HG03378 (cell line): ENCODE measurements at regions not wholly inside any gene's neighbourhood (a gene's known extent, or its start where the extent isn't known, plus 50 kb on each side); places are given as distances from the start of the nearest gene placed in this dataset.
"Not testable (repeated sequence)": the region's sequence is repeated elsewhere in the genome, so short reads cannot be mapped to it uniquely, and the experiment has no call there.

ENCODE experiments used
- ATAC-seq: cut with Tn5 transposase; IDR thresholded peaks from one replicate; pipeline ENCODE4 v1.9.1; 2021; ENCODE audit warnings: mild to moderate bottlenecking, moderate library complexity; ENCODE audit not compliant: unreplicated experiment

GRCh38 chr1:220475608-220476007 lies 52.3 kb upstream of the MARK1 start:
- not testable (repeated sequence) for ATAC-seq

- not testable (repeated sequence) for ATAC-seq
Measured at GRCh38 chr1:220475141-220475540, 52.8 kb upstream of the MARK1 start.

- ATAC-seq = no peak
Measured at GRCh38 chr1:220473440-220473839, 54.5 kb upstream of the MARK1 start.

- ATAC-seq = no peak
Measured at GRCh38 chr1:220462752-220463151, 65.2 kb upstream of the MARK1 start.

- no peak for ATAC-seq
Measured at GRCh38 chr1:220458936-220459335, 69.0 kb upstream of the MARK1 start.

GRCh38 chr1:220457957-220458609 lies 69.9 kb upstream of the MARK1 start:
- ATAC-seq = no peak

GRCh38 chr1:220455559-220455958 lies 72.4 kb upstream of the MARK1 start:
- no peak for ATAC-seq

- no peak for ATAC-seq
Measured at GRCh38 chr1:220454155-220454777, 73.7 kb upstream of the MARK1 start.

- ATAC-seq = no peak
Measured at GRCh38 chr1:220453371-220453770, 74.6 kb upstream of the MARK1 start.

GRCh38 chr1:220451532-220451931 lies 76.4 kb upstream of the MARK1 start:
- no peak for ATAC-seq

GRCh38 chr1:220450927-220451326 lies 77.0 kb upstream of the MARK1 start:
- no peak for ATAC-seq

- ATAC-seq = peak; percentile 56
Measured at GRCh38 chr1:220448217-220448616, 79.7 kb upstream of the MARK1 start.

- ATAC-seq = not testable (repeated sequence)
Measured at GRCh38 chr1:220444586-220444985, 83.3 kb upstream of the MARK1 start.

GRCh38 chr1:220441211-220441610 lies 86.7 kb upstream of the MARK1 start:
- no peak for ATAC-seq

GRCh38 chr1:220438741-220439140 lies 89.2 kb upstream of the MARK1 start:
- ATAC-seq = no peak

GRCh38 chr1:220432408-220432807 lies 95.5 kb upstream of the MARK1 start:
- ATAC-seq = no peak

- ATAC-seq = no peak
Measured at GRCh38 chr1:220431554-220432239, 96.2 kb upstream of the MARK1 start.

GRCh38 chr1:220430586-220430985 lies 97.3 kb upstream of the MARK1 start:
- ATAC-seq = no peak

GRCh38 chr1:220430059-220430458 lies 97.9 kb upstream of the MARK1 start:
- no peak for ATAC-seq

GRCh38 chr1:220426989-220427388 lies 100.9 kb upstream of the MARK1 start:
- ATAC-seq = no peak

- ATAC-seq = no peak
Measured at GRCh38 chr1:220425852-220426251, 102.1 kb upstream of the MARK1 start.

GRCh38 chr1:220421508-220421907 lies 106.4 kb upstream of the MARK1 start:
- ATAC-seq = no peak
